Activated naive CD4-positive, alpha-beta T cell treated with anti-CD3 and anti-CD28 coated beads, Interleukin-2, amount 50 U/mL, for 24 hours (primary cell): ENCODE measurements at regions not wholly inside any gene's neighbourhood (a gene's known extent, or its start where the extent isn't known, plus 50 kb on each side); places are given as distances from the start of the nearest gene placed in this dataset.

Source experiments
- H3K27ac Mint-ChIP-seq: one replicate; pipeline ENCODE4 v1.8.0; 2021; ENCODE audit warnings: mild to moderate bottlenecking, mixed read lengths
- H3K27me3 Mint-ChIP-seq: one replicate; pipeline ENCODE4 v1.8.0; 2021; ENCODE audit warnings: mixed read lengths
- H3K36me3 Mint-ChIP-seq: one replicate; pipeline ENCODE4 v1.8.0; 2021; ENCODE audit warnings: mixed read lengths
- H3K4me1 Mint-ChIP-seq: one replicate; pipeline ENCODE4 v1.8.0; 2021; ENCODE audit warnings: mixed read lengths
- H3K4me3 Mint-ChIP-seq: one replicate; pipeline ENCODE4 v1.8.0; 2021; ENCODE audit warnings: mild to moderate bottlenecking, mixed read lengths
- H3K9me3 Mint-ChIP-seq: one replicate; pipeline ENCODE4 v1.8.0; 2021; ENCODE audit warnings: mixed read lengths

DNA sequence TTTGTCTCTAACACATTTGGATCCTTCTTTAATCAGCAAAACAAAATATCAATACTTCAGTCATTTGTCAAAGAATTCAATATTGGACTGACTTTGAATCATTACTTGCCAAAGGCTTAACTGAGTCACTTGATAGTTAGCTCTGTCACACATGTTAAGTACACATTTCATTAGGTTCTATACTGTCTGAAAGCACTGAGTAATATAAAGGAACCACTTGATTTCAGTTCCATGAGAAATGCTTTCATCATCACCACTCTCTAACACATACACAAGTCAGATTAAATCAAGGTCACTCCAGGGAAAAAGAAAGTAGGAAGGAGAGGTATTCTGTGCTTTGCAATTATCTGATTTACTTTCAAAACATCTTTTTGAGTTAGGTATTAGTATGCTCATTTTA is 1233.1 kb downstream of the C4orf33 start:
- H3K27me3 Mint-ChIP-seq = no peaks in the 10 kb centered on the region
- H3K4me3 Mint-ChIP-seq = no peak overlapping the region
- H3K4me1 Mint-ChIP-seq = no peaks in the 10 kb centered on the region
- no peak overlapping the region for H3K27ac Mint-ChIP-seq
- H3K9me3 Mint-ChIP-seq = no peaks in the 10 kb centered on the region
- H3K36me3 Mint-ChIP-seq = no peaks in the 10 kb centered on the region

DNA sequence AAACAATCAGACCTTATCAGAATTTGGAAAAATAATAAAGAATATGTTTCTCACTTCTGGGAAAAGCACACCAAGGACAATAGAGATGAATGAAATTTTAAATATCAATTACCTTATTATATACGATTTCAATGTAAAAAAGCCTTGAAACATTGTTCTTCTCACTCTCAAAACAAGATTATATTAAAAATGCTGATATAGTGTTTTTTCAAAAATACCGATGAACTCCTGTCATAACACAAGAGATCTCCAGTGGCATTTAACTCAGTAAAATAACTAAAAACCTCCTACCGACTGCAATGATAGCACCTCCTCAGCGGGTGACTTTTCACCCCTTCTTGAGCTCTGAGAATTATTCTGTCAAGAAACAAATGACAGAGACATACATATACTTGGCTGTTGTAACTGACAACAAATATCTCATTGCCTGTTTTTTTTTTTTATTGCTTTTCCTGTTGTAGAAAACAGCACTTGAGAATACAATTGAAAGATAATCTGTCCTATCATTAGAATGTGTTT is 1237.3 kb downstream of the C4orf33 start:
- H3K36me3 Mint-ChIP-seq = no peaks in the 10 kb centered on the region
- no peaks in the 10 kb centered on the region for H3K4me1 Mint-ChIP-seq
- H3K27me3 Mint-ChIP-seq = no peaks in the 10 kb centered on the region
- no peak overlapping the region for H3K27ac Mint-ChIP-seq
- H3K9me3 Mint-ChIP-seq = no peaks in the 10 kb centered on the region
- no peak overlapping the region for H3K4me3 Mint-ChIP-seq

DNA sequence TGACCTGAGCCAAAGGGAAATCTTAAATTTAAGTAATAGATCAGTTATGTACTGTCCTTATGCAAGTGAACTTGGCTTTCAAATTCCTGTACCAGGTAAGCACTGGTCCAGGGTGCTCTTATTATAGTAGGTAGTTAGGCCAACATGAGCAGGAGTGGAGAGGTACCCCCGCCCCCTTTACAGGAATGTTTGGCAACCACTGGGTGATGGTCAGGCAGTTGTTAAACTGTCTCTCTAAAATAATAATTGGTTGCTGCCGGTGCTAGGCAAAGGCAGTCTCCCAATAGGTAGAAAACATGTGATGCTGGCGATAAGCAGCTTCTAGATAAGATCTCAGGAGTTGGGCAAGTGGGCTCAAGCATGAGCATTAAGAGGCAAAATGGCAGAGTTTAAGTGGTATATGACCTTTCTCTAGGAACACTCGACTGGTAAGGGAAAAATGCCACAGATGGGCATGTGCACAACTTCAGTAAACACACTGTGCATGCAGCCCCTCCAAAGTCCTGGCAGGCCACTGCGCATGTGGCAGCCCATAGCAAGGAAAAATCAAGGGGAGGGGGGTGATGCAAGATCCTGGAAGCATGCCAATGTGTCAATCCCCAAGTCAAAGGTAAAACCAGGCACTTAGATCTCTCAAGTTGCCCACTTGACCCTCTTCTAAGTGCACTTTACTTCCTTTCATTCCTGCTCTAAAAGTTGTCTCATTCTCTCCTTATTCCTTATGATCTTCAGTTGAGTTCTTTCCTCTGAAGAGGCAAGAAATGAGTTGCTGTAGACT is 1239.7 kb downstream of the C4orf33 start:
- H3K4me3 Mint-ChIP-seq = no peak overlapping the region
- no peaks in the 10 kb centered on the region for H3K36me3 Mint-ChIP-seq
- no peaks in the 10 kb centered on the region for H3K9me3 Mint-ChIP-seq
- no peak overlapping the region for H3K27ac Mint-ChIP-seq
- no peaks in the 10 kb centered on the region for H3K27me3 Mint-ChIP-seq
- H3K4me1 Mint-ChIP-seq = no peaks in the 10 kb centered on the region

DNA sequence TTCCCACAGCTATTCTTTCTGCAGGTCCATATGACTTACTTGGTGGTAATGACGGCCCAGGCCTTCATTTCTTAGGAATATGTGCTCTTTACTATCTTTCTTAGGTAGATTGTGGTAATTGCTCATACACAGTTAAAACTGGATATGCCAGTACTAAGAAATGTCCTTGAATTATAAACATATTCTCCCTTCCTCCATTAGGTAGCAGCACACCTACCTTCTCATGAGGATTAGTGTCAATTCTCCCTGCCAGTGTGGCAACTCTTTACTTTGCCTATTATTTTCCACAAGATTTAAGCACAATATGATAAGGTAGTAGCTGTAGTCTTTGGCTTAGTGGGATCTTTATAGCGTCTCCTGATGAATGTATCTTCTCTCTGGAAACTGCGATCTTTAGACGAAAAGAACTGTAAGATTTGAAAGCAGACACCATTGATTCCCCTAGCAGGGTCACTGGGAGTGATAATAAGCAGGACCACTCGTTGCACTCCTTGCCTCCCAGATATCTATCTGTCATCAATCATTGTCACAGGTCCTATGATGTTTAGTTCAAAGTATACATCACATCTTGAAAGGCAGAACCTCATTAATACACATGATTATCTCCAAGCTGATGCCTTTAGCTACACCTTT is 1240.7 kb downstream of the C4orf33 start:
- Mint-ChIP-seq H3K4me1 (no peaks in the 10 kb centered on the region), H3K27me3 (no peaks in the 10 kb centered on the region), H3K4me3 (no peak overlapping the region), H3K36me3 (no peaks in the 10 kb centered on the region), H3K9me3 (no peaks in the 10 kb centered on the region), H3K27ac (no peak overlapping the region)

DNA sequence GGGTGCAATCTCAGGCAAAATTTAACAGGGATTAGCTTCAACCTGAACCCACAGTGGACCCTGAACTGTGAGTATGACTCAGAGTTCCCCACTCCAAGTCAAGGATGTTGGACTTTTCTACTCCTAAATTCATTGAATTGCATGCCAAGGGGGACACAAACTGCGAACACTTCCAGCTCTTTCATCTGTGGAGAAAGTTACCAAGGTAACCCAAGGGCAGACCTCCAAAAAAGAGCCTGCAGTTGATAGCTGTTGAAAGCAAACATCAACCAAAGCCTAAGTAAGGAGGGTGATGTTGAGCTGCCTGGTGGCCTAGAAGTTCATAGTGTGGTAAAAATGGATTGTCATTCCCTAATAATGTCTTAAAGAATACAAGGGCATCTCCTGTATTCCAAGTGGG is 1242.9 kb downstream of the C4orf33 start:
- no peaks in the 10 kb centered on the region for H3K27me3 Mint-ChIP-seq
- no peak overlapping the region for H3K27ac Mint-ChIP-seq
- H3K4me3 Mint-ChIP-seq = no peak overlapping the region
- no peaks in the 10 kb centered on the region for H3K4me1 Mint-ChIP-seq
- H3K9me3 Mint-ChIP-seq = no peaks in the 10 kb centered on the region
- H3K36me3 Mint-ChIP-seq = no peaks in the 10 kb centered on the region

DNA sequence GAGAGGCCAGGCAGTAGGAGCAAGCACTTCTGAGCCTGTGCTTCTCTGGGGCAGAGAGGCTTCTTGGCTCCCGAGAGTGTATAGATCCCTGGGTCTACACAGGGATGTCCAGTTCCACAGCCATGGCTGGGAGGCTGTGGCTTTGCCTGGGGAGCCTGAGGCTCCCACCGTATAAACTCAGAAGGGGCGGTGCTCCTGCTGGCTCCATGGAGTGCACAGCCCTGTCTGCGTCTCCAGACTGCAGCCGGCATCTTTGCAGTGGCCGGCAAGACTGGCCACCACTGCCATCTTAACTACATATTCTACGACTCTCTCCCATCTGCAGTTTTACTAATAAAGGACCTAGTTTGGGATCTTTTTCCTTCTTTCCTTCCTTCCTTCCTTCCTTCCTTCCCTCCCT is 1253.8 kb downstream of the C4orf33 start:
- Mint-ChIP-seq H3K36me3 (no peaks in the 10 kb centered on the region), H3K27me3 (no peaks in the 10 kb centered on the region), H3K27ac (no peak overlapping the region), H3K4me3 (no peak overlapping the region), H3K9me3 (peaks cover 3% of the 10 kb centered on the region), H3K4me1 (no peaks in the 10 kb centered on the region)

DNA sequence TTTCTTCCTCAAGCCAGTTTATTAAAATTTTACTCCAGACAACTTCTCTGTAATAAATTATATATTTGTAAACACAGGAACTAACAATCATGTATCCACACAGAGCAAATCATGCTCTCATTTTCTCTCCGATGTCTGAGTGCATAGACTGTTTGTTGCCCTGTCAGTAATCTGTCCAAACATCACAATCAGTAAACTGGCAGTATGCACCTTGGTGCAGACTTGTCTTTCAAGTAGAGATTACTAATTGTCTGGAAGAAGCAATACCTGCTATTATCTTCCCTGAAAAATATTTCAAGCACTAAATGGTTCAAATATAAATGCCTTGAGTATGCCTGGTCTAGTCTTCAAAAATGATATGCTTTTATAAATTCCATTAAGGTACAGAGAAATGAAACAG is 1260.9 kb downstream of the C4orf33 start:
- no peaks in the 10 kb centered on the region for H3K36me3 Mint-ChIP-seq
- no peaks in the 10 kb centered on the region for H3K4me1 Mint-ChIP-seq
- H3K4me3 Mint-ChIP-seq = no peak overlapping the region
- H3K27me3 Mint-ChIP-seq = no peaks in the 10 kb centered on the region
- no peak overlapping the region for H3K27ac Mint-ChIP-seq
- no peaks in the 10 kb centered on the region for H3K9me3 Mint-ChIP-seq

DNA sequence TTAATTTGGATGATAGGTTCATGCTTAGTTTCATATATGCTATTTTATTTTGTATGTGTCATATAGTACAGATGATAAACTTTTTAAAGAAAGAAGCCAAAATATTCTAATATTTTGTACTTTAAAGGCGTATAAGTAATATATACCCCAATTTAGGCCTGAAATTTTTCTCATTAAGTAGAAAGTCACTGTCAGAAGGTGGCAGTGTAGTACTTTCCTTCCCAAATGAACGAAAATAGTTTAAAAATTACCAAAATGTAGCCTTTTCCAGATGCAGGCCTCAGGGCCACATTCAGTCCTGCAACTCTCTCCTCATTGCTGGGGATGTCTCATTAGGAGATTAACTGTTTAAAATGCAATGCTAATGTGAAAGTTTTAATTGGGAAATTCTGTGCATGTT is 1263.6 kb downstream of the C4orf33 start:
- H3K27ac Mint-ChIP-seq = no peak overlapping the region
- H3K4me3 Mint-ChIP-seq = no peak overlapping the region
- no peaks in the 10 kb centered on the region for H3K36me3 Mint-ChIP-seq
- H3K9me3 Mint-ChIP-seq = no peaks in the 10 kb centered on the region
- no peaks in the 10 kb centered on the region for H3K27me3 Mint-ChIP-seq
- no peaks in the 10 kb centered on the region for H3K4me1 Mint-ChIP-seq

DNA sequence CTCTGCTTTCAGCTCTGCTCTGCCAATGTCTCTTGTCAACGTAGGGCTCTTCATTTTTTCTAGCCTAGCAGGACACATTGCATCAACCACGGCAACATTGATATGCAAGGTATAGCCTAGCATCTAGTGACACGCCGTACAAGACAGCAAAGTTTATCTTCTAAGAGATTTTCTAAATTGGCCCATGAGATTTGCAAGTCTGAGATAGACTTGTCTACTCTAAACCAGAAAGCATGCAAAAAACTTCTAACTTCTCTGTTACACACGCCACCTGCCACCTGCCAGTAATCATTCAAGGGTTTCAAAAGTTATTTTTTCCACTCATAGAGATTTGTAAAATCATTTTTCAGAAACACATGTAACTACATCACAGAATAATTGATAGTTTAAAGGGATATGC is 1265.7 kb downstream of the C4orf33 start:
- no peaks in the 10 kb centered on the region for H3K27me3 Mint-ChIP-seq
- H3K36me3 Mint-ChIP-seq = no peaks in the 10 kb centered on the region
- H3K9me3 Mint-ChIP-seq = no peaks in the 10 kb centered on the region
- no peak overlapping the region for H3K27ac Mint-ChIP-seq
- no peaks in the 10 kb centered on the region for H3K4me1 Mint-ChIP-seq
- no peak overlapping the region for H3K4me3 Mint-ChIP-seq

DNA sequence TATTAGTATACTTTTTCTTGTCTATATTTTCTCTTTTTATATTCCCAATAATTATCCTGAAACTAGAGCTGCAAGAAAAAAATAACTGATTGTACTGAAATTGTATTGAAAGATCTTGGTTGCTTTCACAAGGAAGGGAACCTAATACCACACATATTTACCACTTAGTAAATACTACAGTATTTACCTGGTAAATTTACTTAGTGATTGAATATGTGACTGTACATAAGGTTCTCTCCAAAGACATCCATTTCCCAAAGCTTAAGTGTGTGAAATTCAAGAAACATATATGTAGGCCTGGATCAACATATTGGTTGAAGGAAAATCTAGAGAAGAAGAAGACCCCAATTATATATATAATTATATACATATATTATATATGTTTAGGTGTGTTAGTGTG is 1272.7 kb downstream of the C4orf33 start:
- Mint-ChIP-seq H3K27me3 (no peaks in the 10 kb centered on the region), H3K36me3 (no peaks in the 10 kb centered on the region), H3K4me1 (no peaks in the 10 kb centered on the region), H3K4me3 (no peak overlapping the region), H3K9me3 (peaks cover 5% of the 10 kb centered on the region), H3K27ac (no peak overlapping the region)

DNA sequence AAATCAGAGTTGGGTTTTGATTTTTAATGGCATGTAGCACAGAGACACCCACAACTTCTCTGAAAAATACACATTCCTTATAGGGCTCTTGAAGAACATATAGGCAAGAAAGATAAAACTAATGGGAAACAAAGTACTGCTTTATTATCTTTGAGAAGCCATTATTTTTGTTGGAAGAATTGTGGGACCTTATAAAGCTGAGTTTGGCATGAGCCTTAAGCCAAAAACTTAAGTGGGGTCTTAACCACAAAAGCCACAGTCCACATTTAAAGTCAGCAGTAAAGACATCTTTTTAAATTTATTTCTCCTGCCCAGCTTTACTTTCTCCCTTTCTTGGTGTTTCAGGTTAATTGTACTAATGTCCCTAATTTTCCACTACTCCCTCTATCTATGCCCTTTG is 1297.3 kb downstream of the C4orf33 start:
- no peaks in the 10 kb centered on the region for H3K4me1 Mint-ChIP-seq
- no peak overlapping the region for H3K27ac Mint-ChIP-seq
- H3K9me3 Mint-ChIP-seq = no peaks in the 10 kb centered on the region
- no peaks in the 10 kb centered on the region for H3K27me3 Mint-ChIP-seq
- no peaks in the 10 kb centered on the region for H3K36me3 Mint-ChIP-seq
- no peak overlapping the region for H3K4me3 Mint-ChIP-seq

DNA sequence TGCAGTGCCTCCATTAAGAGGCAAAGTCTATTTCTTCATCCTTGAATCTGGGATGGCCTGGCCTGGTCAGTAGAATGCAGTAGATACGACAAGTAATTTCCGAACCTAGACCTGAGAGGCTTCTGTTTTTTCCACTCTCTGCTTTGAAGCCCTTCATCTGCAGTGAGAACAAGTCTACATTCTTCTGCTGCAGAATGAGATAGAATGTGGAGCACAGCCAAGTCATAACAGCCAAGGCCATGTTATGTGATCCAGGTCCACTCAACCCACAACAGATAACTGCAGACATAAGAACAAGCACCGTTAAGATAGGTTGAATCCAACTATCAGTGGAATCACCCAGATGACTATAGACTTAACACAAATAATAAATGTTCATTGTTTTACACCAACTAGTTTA is 1297.7 kb downstream of the C4orf33 start:
- Mint-ChIP-seq H3K27me3 (no peaks in the 10 kb centered on the region), H3K36me3 (no peaks in the 10 kb centered on the region), H3K4me1 (no peaks in the 10 kb centered on the region), H3K9me3 (no peaks in the 10 kb centered on the region), H3K27ac (no peak overlapping the region), H3K4me3 (no peak overlapping the region)

DNA sequence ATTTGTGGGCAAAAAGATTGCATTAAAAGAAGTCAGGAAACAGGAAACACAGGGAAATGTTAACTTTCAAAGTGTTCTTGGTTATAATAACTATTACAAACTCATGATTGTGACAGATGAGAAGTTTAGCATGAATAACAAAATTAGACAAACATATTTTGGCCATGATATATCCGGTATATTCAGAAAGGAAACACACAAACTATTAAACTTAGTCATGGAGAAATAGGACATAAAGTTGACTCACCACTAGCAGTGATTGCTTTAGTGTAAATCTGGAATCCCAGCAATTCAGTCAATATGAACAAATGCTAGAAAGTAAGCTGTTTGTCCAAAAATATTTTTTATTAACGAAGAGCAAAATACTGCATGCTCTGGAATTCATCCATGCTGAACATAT is 1299.9 kb downstream of the C4orf33 start:
- Mint-ChIP-seq H3K4me3 (no peak overlapping the region), H3K4me1 (no peaks in the 10 kb centered on the region), H3K27me3 (no peaks in the 10 kb centered on the region), H3K27ac (no peak overlapping the region), H3K9me3 (no peaks in the 10 kb centered on the region), H3K36me3 (no peaks in the 10 kb centered on the region)

DNA sequence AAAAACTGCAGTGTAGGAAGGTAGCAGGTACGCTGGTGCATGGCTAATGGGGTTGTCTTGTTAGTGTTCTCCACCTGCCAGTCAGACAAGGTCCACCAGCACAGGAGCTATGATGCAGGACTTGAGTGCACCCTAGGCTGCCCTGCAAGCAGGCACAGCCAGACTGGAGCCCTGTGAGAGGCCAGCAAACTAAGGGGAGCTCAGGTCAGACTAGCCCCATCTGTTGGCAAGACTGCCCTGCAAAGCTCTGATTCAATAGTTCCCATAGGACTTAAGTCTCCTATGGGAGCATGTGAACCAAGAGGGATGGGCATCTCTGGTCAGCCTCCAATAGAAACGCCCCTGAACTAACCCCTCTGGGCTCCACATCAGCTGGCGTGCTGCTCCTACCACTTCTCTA is 1307.3 kb downstream of the C4orf33 start:
- no peak overlapping the region for H3K4me3 Mint-ChIP-seq

DNA sequence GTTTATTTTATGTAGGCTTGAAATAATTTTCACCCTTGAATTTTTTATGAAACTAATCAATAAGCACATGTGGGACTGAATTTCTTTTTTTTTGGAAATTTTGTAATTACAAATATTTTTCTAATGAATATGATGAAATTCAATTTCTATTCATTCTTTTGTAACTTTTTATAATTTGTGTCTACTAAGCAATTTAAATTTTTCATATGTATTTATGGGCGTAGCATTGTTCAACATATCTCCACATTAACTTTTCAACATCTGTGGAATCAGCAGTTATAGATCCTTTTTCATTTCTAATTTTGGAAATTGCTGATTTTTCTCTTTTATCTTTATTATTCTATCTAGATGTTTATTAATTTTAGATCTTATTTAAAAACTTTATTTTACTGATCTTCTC is 1320.3 kb downstream of the C4orf33 start:
- no peaks in the 10 kb centered on the region for H3K27me3 Mint-ChIP-seq
- H3K4me3 Mint-ChIP-seq = no peak overlapping the region
- H3K27ac Mint-ChIP-seq = no peak overlapping the region
- H3K4me1 Mint-ChIP-seq = no peaks in the 10 kb centered on the region
- no peaks in the 10 kb centered on the region for H3K36me3 Mint-ChIP-seq
- peaks cover 6% of the 10 kb centered on the region for H3K9me3 Mint-ChIP-seq

More for the DNA sequence above, 1307.3 kb downstream of the C4orf33 start:
- Mint-ChIP-seq H3K9me3 (peaks cover 5% of the 10 kb centered on the region), H3K4me1 (no peaks in the 10 kb centered on the region), H3K27me3 (no peaks in the 10 kb centered on the region), H3K36me3 (no peaks in the 10 kb centered on the region), H3K27ac (no peak overlapping the region)

DNA sequence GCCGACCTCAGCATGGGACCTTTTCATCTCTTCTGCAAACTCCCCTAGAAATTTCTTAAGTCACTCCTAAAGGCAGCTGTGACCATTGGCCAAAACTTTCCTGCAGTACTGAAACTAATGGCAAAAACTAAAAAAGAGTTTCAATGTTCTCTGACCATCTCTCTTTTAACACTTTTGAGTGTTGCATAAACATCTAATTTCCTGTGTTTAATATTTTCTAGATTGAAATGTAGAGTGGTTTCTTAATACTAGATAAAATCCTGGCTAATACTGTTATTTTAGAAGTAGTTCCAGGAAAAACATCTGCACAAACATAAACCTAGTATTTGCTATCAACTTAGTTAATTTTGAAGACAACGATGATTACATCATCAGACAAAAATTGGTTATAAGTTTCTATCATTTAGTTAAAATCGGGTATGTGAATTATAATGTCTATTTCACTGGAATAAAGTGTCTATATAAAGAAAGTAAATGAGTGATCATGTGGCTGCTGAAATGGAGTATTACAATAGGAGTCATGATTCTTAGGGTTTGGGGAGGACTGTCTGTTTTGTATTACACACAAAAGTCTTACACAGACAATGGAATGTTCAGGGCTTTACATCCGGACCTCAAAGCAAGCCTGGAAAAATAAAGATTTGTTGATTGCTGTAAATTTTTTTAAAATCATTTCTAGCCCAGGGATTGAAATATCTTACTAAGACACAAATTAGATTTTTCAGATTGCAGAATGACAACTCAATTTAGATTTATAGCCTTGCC is 1323.4 kb downstream of the C4orf33 start:
- Mint-ChIP-seq H3K27ac (no peak overlapping the region), H3K27me3 (no peaks in the 10 kb centered on the region), H3K9me3 (peaks cover 11% of the 10 kb centered on the region), H3K4me1 (no peaks in the 10 kb centered on the region), H3K4me3 (no peak overlapping the region), H3K36me3 (no peaks in the 10 kb centered on the region)
